ENCODE measurements at regions not wholly inside any gene's neighbourhood (a gene's known extent, or its start where the extent isn't known, plus 50 kb on each side); places are given as distances from the start of the nearest gene placed in this dataset.

DNA sequence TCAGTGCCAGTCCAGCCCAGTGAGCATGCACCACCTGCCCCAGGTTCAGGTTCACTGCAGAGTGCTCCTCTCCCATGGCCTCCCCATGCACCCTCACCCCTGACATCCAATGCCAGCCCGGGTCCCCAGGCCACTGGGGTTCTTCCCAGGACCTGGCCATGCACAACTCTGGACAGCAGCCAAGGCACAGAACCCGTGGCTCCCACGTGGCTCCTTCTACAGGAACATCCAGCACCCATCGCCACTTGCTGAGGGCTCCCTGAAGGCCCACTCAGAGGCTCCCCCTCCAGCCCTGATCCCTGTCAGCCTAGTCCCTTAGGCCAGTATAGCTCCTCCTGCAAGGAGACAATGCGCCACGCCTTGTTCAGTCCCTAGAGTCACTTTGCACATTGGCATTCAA, 110.8 kb downstream of the IRX2 start:
- Histone ChIP-seq H2AK5ac (ENCODE audit: low read depth, low read length) (no peak overlapping the region), H3K14ac (ENCODE audit: insufficient read length) (no peak overlapping the region), H3K4me3 (ENCODE audit: extremely low read depth in 1 of 4, insufficient read depth in 2 of 4, low read depth in 3 of 4, low read length in 4 of 4) (no peak overlapping the region), H3K4me1 (replicated peaks in 1 of 4; ENCODE audit: control insufficient read depth in 3 of 4, insufficient read depth in 4 of 4, low read length in 3 of 4) (no peaks in the 10 kb centered on the region), H3K36me3 (ENCODE audit: control insufficient read depth in 2 of 4, insufficient read depth in 4 of 4, low read length in 3 of 4) (no peaks in the 10 kb centered on the region), H2BK120ac (replicated peaks; ENCODE audit: low read depth, low read length) (no peak overlapping the region), H3K79me2 (ENCODE audit: control insufficient read depth in 1 of 2, insufficient read depth in 2 of 2, low read length in 2 of 2) (no peaks in the 10 kb centered on the region), H3K4me2 (ENCODE audit: insufficient read depth in 1 of 2, low read depth in 2 of 2, low read length in 2 of 2) (no peak overlapping the region), H2AFZ (ENCODE audit: low read length) (no peak overlapping the region), H3K4ac (replicated peaks; ENCODE audit: insufficient read length, low read depth, low read length) (no peak overlapping the region), H3K27ac (ENCODE audit: low read depth, low read length) (no peak overlapping the region), H3K56ac (replicated peaks; ENCODE audit: insufficient read length, low read depth, low read length) (no peak overlapping the region), H4K8ac (ENCODE audit: extremely low read depth, insufficient read depth, low read length) (no peak overlapping the region), H3K23ac (ENCODE audit: insufficient read length) (no peak overlapping the region), H4K5ac (ENCODE audit: insufficient read length, low read depth, low read length) (no peak overlapping the region), H3K23me2 (ENCODE audit: low read depth, low read length) (no peaks in the 10 kb centered on the region), H3K27me3 (replicated peaks in 1 of 4; ENCODE audit: control insufficient read depth in 3 of 4, extremely low read depth in 1 of 4, insufficient read depth in 3 of 4, low read length in 3 of 4) (no peaks in the 10 kb centered on the region), H3K18ac (ENCODE audit: extremely low read depth, low read length) (no peak overlapping the region), H2BK5ac (ENCODE audit: low read depth, low read length) (no peak overlapping the region), H3K79me1 (ENCODE audit: low read depth, low read length) (no peaks in the 10 kb centered on the region), H4K20me1 (replicated peaks in 1 of 2; ENCODE audit: control insufficient read depth in 1 of 2, insufficient read depth in 2 of 2, low read length in 2 of 2) (no peaks in the 10 kb centered on the region), H2BK12ac (ENCODE audit: low read depth, low read length) (no peak overlapping the region), H2BK20ac (ENCODE audit: low read length) (no peak overlapping the region), H2BK15ac (ENCODE audit: low read length) (no peak overlapping the region), H3K9me3 (ENCODE audit: insufficient read depth in 2 of 2, low read depth in 1 of 2, low read length in 1 of 2) (no peaks in the 10 kb centered on the region; a peak in 1 of 4 replicates), H4K91ac (replicated peaks; ENCODE audit: insufficient read length, low read length) (no peak overlapping the region), H3K9ac (replicated peaks in 1 of 4; ENCODE audit: extremely low read depth in 1 of 4, low read depth in 3 of 4, low read length in 3 of 4) (no peak overlapping the region)
- TF ChIP-seq USF2 (IDR thresholded peaks at IDR 0.05; ENCODE audit: low read length) (no peak), ASH2L (IDR thresholded peaks at IDR 0.05; ENCODE audit: low read length) (no peak), SRF (IDR thresholded peaks at IDR 0.05; ENCODE audit: low read depth, low read length) (no peak), ZNF274 (IDR thresholded peaks at IDR 0.05; ENCODE audit: borderline replicate concordance, extremely low read depth, low read length) (no peak), FOSL1 (IDR thresholded peaks at IDR 0.05; ENCODE audit: insufficient read depth, low read depth, low read length) (no peak)
- TF ChIP-seq, protein P1, sequence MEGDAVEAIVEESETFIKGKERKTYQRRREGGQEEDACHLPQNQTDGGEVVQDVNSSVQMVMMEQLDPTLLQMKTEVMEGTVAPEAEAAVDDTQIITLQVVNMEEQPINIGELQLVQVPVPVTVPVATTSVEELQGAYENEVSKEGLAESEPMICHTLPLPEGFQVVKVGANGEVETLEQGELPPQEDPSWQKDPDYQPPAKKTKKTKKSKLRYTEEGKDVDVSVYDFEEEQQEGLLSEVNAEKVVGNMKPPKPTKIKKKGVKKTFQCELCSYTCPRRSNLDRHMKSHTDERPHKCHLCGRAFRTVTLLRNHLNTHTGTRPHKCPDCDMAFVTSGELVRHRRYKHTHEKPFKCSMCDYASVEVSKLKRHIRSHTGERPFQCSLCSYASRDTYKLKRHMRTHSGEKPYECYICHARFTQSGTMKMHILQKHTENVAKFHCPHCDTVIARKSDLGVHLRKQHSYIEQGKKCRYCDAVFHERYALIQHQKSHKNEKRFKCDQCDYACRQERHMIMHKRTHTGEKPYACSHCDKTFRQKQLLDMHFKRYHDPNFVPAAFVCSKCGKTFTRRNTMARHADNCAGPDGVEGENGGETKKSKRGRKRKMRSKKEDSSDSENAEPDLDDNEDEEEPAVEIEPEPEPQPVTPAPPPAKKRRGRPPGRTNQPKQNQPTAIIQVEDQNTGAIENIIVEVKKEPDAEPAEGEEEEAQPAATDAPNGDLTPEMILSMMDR (IDR thresholded peaks at IDR 0.05; ENCODE audit: control extremely low read depth in 1 of 3, insufficient read depth in 1 of 3, low read depth in 1 of 3, low read length in 3 of 3), result no peak
- ChIA-PET CTCF (ENCODE audit: partially characterized antibody) (interaction anchor here (1.1 kb wide), 1 partner anchor 205 kb away, joined by 3 read pairs; no protein-coding TSS in a partner anchor), POLR2A (ENCODE audit: partially characterized antibody) (no interaction called here)
- FAIRE-seq (no peak), DNase-seq (ENCODE audit: low read depth in 1 of 2, low spot score in 2 of 2) (no peak)
- 83% methylated on average over 6 of the region's 6 CpGs; no CpG with 5 or more reads in 1 of the 2 experiments for WGBS, 2 experiments (ENCODE audit: extremely low coverage in 1 of 2, insufficient coverage in 1 of 2, insufficient read length in 1 of 2, insufficient replicate concordance in 2 of 2, low coverage in 1 of 2, low lambda C conversion rate in 2 of 2, missing lambda C conversion rate in 1 of 2)

Measured in H1 (cell line).